ENCODE measurements at regions not wholly inside any gene's neighbourhood (a gene's known extent, or its start where the extent isn't known, plus 50 kb on each side); places are given as distances from the start of the nearest gene placed in this dataset.

DNA sequence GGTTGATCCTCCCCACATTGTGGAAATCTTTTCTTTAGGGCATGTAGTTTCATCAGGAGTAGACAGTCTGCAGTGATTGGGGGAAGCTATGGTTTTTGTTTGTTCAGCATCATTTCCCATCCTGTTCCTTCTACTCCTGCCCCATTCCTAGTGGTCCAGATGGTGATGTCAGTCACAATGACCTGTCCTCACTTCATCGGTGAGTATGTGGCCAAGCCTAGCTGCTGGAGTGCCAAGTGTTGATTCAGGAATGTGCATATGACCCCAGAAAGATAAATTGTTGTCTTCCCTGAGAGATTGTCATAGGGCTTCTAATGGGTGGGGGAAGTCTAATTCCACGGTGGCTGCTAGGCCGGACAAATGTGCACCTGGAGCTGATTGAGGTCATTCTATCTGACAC lies 130.6 kb upstream of the FAT1 start:
- TF ChIP-seq, protein P1, sequence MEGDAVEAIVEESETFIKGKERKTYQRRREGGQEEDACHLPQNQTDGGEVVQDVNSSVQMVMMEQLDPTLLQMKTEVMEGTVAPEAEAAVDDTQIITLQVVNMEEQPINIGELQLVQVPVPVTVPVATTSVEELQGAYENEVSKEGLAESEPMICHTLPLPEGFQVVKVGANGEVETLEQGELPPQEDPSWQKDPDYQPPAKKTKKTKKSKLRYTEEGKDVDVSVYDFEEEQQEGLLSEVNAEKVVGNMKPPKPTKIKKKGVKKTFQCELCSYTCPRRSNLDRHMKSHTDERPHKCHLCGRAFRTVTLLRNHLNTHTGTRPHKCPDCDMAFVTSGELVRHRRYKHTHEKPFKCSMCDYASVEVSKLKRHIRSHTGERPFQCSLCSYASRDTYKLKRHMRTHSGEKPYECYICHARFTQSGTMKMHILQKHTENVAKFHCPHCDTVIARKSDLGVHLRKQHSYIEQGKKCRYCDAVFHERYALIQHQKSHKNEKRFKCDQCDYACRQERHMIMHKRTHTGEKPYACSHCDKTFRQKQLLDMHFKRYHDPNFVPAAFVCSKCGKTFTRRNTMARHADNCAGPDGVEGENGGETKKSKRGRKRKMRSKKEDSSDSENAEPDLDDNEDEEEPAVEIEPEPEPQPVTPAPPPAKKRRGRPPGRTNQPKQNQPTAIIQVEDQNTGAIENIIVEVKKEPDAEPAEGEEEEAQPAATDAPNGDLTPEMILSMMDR (IDR thresholded peaks at IDR 0.05), result no peak
- no peak for TF ChIP-seq EZH2 (IDR thresholded peaks at IDR 0.05; ENCODE audit: borderline replicate concordance, insufficient read depth, low read depth, low read length, poor library complexity, severe bottlenecking)

Measured in B cell (primary cell).